Karpas-422 (cell line): ENCODE measurements at regions not wholly inside any gene's neighbourhood (a gene's known extent, or its start where the extent isn't known, plus 50 kb on each side); places are given as distances from the start of the nearest gene placed in this dataset.

Source experiments
- DNase-seq: peaks from one replicate; pipeline ENCODE4 v3.0.0-alpha.2; 2015
- H2AFZ ChIP-seq: fragments of 200-600 bp; sonication (generic); 2 replicates; pipeline ENCODE4 v1.6.1; 2014; ENCODE audit warnings: antibody characterized with exemption, low read length, mixed read lengths
- H3K27ac ChIP-seq: fragments of 200-600 bp; sonication (generic); 2 replicates; pipeline ENCODE4 v1.5.1; 2014; ENCODE audit warnings: mild to moderate bottlenecking, low read length, moderate library complexity
- H3K27me3 ChIP-seq: fragments of 200-600 bp; sonication (generic); 2 replicates; pipeline ENCODE4 v1.6.1; 2014; ENCODE audit warnings: low read length, mixed read lengths
- H3K36me3 ChIP-seq: fragments of 200-600 bp; sonication (generic); 2 replicates; pipeline ENCODE4 v1.6.1; 2014; ENCODE audit warnings: low read length, mixed read lengths; ENCODE audit not compliant: insufficient read depth
- H3K4me1 ChIP-seq: fragments of 200-600 bp; sonication (generic); 2 replicates; pipeline ENCODE4 v1.6.1; 2014; ENCODE audit warnings: mild to moderate bottlenecking, low read length, mixed read lengths
- H3K4me2 ChIP-seq: fragments of 200-600 bp; sonication (generic); 2 replicates; pipeline ENCODE4 v1.6.1; 2014; ENCODE audit warnings: low read length, low read depth, mild to moderate bottlenecking; ENCODE audit not compliant: poor library complexity, severe bottlenecking
- H3K4me3 ChIP-seq: fragments of 200-600 bp; sonication (generic); 2 replicates; pipeline ENCODE4 v1.5.1; 2014; ENCODE audit warnings: mild to moderate bottlenecking, antibody characterized with exemption, low read length, mixed read lengths
- H3K79me2 ChIP-seq: fragments of 200-600 bp; sonication (generic); 2 replicates; pipeline ENCODE4 v1.6.1; 2014; ENCODE audit warnings: mild to moderate bottlenecking, low read length, mixed read lengths
- H3K9ac ChIP-seq: fragments of 200-600 bp; sonication (generic); 2 replicates; pipeline ENCODE4 v1.6.0; 2014; ENCODE audit warnings: low read length
- H3K9me2 ChIP-seq: fragments of 200-600 bp; sonication (generic), shearing (Covaris generic); replicated peaks from 2 replicates; pipeline ENCODE4 v1.6.0; 2014; ENCODE audit warnings: mild to moderate bottlenecking, low read length, moderate library complexity; ENCODE audit not compliant: insufficient read depth
- H3K9me3 ChIP-seq: fragments of 300-700, 200-600 bp; sonication (generic); 2 replicates; pipeline ENCODE4 v1.6.1; 2014; ENCODE audit warnings: low read length, mixed read lengths
- H4K20me1 ChIP-seq: fragments of 200-600 bp; sonication (generic); 2 replicates; pipeline ENCODE4 v1.6.1; 2014; ENCODE audit warnings: mild to moderate bottlenecking, antibody characterized with exemption, low read length, low read depth; ENCODE audit not compliant: insufficient read depth

DNA sequence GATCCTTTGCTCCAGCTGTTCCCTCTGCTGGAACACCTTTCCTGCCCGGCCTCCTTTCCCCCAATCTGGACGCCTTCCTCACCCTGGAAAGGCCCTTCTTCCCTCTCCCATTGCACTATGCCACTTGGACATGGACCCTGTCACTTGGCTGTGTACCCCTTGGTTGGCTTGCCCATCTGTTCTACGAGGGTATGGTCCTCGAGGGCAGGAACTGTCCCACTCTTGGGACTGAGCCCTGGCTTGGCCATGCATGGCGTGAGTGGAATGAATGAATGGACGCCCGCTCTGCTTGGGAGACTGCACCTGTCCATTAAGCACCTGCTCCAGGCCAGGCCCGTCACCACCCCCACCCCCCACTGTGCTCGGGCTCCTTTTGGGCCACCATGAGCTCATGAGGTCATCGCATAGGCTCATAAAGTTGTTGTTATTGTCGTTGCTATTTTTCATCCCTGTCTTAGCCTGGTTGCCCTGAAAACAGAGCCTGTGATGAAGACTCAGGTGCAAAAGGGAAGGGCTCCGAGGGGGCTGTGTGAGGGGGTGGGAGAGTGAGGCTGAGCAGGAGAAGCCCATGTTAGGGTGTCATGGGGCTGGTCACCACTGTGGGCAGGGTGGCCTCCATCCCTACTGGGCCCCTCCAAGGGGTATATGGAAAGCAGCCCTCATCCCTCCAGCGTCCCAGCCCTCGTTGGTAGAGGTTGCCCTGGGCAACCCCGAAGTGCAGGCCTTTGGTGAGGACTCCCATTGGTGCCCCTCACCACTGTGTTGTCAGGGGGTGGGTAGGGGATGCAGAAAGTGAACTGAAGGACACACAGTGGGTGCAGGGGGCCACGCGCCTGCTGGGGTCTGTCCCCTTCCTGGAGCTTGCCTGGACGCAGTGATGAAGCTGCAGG lies 57.2 kb upstream of the IER5L start:
- H2AFZ ChIP-seq: no peak overlapping the region
- no peak overlapping the region for H3K27ac ChIP-seq
- H3K9me3 ChIP-seq: no peaks in the 10 kb centered on the region
- H3K4me3 ChIP-seq: no peak overlapping the region
- no peak for DNase-seq
- no peaks in the 10 kb centered on the region for H3K9me2 ChIP-seq
- H3K27me3 ChIP-seq: no peaks in the 10 kb centered on the region
- peaks cover 16% of the 10 kb centered on the region for H3K4me1 ChIP-seq
- H3K4me2 ChIP-seq: no peak overlapping the region
- H3K9ac ChIP-seq: no peak overlapping the region
- H4K20me1 ChIP-seq: peaks cover 4% of the 10 kb centered on the region; the same call in 1 of the 2 replicates
- H3K79me2 ChIP-seq: no peaks in the 10 kb centered on the region
- H3K36me3 ChIP-seq: no peaks in the 10 kb centered on the region

GRCh38 chr9:129234491-129234890 lies 56.4 kb upstream of the IER5L start:
- Histone ChIP-seq H3K4me2 (no peak overlapping the region), H3K27me3 (no peaks in the 10 kb centered on the region), H3K4me1 (peaks cover 16% of the 10 kb centered on the region), H3K79me2 (no peaks in the 10 kb centered on the region), H3K27ac (no peak overlapping the region), H3K36me3 (no peaks in the 10 kb centered on the region), H3K4me3 (no peak overlapping the region), H2AFZ (no peak overlapping the region), H3K9me3 (no peaks in the 10 kb centered on the region), H3K9ac (no peak overlapping the region), H3K9me2 (no peaks in the 10 kb centered on the region), H4K20me1 (peaks cover 4% of the 10 kb centered on the region; the same call in 1 of the 2 replicates)
- no peak for DNase-seq

DNA sequence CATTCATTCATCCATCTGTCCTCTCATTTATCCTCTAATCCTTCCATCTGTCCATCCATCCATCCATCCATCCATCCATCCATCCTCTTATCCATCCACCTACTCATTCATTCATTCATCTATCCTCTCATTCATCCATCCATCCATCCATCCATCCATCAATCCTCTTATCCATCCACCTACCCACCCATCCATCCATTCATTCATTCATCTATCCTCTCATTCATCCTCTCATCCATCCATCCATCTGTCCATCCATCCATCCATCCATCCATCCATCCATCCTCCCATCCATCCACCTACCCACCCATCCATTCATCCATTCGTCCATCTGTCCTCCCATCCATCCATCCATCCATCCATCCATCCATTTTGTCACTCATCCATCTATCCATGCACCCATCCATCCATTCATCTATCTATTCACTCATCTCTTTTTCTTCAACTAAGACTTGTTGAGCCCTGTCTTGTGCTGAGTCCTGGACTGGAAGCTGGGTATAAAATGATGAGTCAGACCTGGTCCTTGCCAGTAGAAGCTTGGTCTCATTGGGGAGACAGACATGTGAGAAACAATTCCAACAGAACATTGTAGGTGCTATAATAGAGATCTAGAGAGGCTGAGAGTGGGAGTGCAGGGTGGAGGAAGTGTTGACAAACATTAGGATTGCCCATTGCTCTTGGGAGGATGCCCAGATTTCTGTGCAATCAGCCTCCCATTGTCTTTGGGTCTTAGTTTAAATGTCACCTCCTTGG lies 55.0 kb upstream of the IER5L start:
- Histone ChIP-seq H3K9ac (no peak overlapping the region), H3K4me2 (no peak overlapping the region), H3K27ac (no peak overlapping the region), H4K20me1 (peaks cover 4% of the 10 kb centered on the region; the same call in 1 of the 2 replicates), H3K27me3 (no peaks in the 10 kb centered on the region), H3K4me3 (no peak overlapping the region), H3K9me3 (no peaks in the 10 kb centered on the region), H3K4me1 (peaks cover 16% of the 10 kb centered on the region), H3K9me2 (no peaks in the 10 kb centered on the region), H3K79me2 (no peaks in the 10 kb centered on the region), H3K36me3 (no peaks in the 10 kb centered on the region), H2AFZ (no peak overlapping the region)
- DNase-seq: no peak

GRCh38 chr9:129231759-129232158 lies 53.7 kb upstream of the IER5L start:
- H3K79me2 ChIP-seq: no peaks in the 10 kb centered on the region
- H3K4me1 ChIP-seq: peaks cover 12% of the 10 kb centered on the region
- no peak overlapping the region for H3K4me3 ChIP-seq

DNA sequence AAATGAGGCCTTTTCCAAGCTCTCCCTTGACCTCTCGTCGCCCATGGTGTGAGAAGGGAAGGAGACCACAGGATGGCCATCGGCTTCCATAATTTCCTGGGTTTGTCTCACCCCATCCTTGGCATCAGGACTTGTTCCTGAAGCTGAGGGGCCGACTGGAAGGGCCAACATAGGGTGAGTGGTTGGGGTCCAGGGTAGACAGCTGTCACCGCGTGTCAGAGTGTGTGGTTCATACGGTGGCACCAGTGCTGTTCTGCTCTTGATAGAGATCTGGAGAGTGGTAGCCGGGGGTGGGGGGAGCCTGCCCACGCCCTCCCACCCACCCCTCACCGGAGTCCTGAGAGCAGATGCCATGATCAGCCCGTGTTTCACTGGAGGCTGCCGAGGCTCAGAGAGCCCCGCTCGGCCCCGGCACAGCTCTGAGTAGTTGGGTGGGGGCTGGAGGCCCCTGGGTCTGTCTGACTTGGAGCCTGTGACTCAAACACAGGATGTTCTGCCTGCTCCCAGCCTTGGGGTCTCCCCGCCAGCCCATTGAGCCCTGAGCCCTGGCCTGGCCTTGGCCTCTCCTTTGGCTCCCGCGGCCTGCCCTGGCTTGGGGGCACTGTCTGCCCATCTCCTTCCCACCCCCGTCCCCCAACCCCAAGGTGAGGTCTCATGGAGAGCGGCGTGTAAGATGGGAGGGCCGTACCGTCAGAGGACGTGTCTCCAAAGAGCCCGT lies 53.1 kb upstream of the IER5L start:
- H3K9me2 ChIP-seq: no peaks in the 10 kb centered on the region
- H3K4me2 ChIP-seq: no peak overlapping the region
- no peaks in the 10 kb centered on the region for H3K36me3 ChIP-seq
- no peaks in the 10 kb centered on the region for H3K27me3 ChIP-seq
- H3K4me1 ChIP-seq: peaks cover 8% of the 10 kb centered on the region
- H3K27ac ChIP-seq: no peak overlapping the region
- no peaks in the 10 kb centered on the region for H3K9me3 ChIP-seq
- H2AFZ ChIP-seq: no peak overlapping the region
- H3K4me3 ChIP-seq: no peak overlapping the region
- H3K79me2 ChIP-seq: no peaks in the 10 kb centered on the region
- peaks cover 4% of the 10 kb centered on the region; the same call in 1 of the 2 replicates for H4K20me1 ChIP-seq
- no peak overlapping the region for H3K9ac ChIP-seq
- DNase-seq: no peak

More at GRCh38 chr9:129231759-129232158, 53.7 kb upstream of the IER5L start:
- Histone ChIP-seq H3K36me3 (no peaks in the 10 kb centered on the region), H3K9ac (no peak overlapping the region), H3K9me3 (no peaks in the 10 kb centered on the region), H3K9me2 (no peaks in the 10 kb centered on the region), H2AFZ (no peak overlapping the region), H3K27me3 (no peaks in the 10 kb centered on the region), H3K4me2 (no peak overlapping the region), H4K20me1 (peaks cover 4% of the 10 kb centered on the region; the same call in 1 of the 2 replicates), H3K27ac (no peak overlapping the region)
- DNase-seq: no peak

DNA sequence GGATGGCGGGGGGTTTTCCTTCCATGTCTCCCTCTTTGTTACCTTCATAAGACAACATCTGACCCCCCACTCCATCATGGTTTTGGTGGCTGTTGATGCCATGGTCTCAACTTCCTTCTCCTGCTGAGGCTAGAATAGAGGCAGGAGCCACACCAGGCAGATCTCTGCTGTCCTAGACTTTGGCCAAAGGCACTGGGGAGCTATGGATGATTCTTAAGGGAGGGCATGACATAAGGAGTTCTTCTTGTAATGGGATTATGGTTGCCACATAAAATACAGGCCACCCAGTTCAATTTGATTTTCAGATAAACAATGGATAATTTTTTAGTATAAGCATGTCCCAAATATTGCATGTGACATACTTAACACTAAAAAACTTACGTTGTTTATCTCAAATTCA lies 52.2 kb upstream of the IER5L start:
- Histone ChIP-seq H3K9ac (no peak overlapping the region), H3K4me3 (no peak overlapping the region), H2AFZ (no peak overlapping the region), H3K9me2 (no peaks in the 10 kb centered on the region), H3K36me3 (no peaks in the 10 kb centered on the region), H3K27ac (no peak overlapping the region), H3K79me2 (no peaks in the 10 kb centered on the region), H3K27me3 (no peaks in the 10 kb centered on the region), H3K4me1 (no peaks in the 10 kb centered on the region; the same call in 1 of the 2 replicates), H4K20me1 (no peaks in the 10 kb centered on the region), H3K9me3 (no peaks in the 10 kb centered on the region), H3K4me2 (no peak overlapping the region)
- no peak for DNase-seq
